ENCODE measurements at regions not wholly inside any gene's neighbourhood (a gene's known extent, or its start where the extent isn't known, plus 50 kb on each side); places are given as distances from the start of the nearest gene placed in this dataset.

DNA sequence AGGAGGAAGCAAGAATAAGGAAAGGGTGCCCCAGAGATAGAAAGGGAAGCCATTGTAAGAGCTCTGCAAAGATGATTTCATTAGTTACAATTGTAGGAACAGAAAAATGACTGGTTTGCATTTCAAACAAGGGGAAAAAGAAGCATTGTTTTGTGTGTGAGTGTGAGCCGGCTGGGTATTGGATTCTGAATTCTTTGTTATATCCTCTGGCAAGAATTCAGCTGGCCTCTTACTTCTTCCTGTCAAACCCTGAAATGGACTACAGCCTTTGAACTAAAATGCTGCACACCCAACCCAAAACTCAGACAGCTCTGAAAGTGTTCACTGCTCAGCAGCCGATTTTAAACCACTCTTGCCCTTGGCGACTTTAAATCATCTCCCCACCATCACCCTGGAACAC is 461.3 kb downstream of the PMP22 start:
- DNase-seq: no peak

DNA sequence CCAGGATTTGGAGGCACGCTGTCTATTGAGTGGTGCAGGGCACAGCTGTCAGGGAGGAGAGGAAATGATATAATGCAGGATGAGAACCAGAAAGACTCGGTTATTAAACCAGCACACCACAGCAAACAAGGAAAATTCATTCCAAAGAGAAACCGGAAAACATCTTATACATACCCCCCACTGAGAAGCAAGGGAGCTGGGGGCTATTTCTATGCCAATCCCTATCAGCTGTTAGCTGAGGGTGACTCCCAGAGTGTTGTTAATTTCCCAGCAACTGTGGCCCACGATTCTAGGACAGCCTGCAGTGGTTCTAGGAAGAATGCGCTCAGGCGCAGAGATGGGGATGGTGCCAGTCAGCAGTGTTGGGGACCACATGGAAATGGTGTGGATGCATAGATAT is 467.3 kb downstream of the PMP22 start:
- no peak for DNase-seq

DNA sequence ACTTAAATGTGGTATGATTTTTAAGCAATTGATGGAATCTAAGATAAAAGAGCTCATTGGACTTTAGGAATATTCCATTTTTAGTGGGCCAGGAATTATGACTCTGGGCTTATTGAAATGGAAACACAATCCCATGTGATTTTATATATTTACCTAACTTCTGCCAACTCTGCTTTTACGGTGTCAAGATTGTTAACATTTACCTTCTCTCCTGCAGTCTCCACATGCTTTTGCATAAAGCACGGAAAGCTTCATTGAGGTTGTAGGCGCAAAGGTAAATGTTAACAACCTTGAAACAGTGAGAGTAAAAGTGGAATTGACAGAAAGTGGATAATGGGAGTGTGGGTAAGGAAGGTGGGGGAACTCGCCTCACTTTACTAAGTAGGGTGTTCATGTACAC is 468.1 kb downstream of the PMP22 start:
- DNase-seq: no peak

DNA sequence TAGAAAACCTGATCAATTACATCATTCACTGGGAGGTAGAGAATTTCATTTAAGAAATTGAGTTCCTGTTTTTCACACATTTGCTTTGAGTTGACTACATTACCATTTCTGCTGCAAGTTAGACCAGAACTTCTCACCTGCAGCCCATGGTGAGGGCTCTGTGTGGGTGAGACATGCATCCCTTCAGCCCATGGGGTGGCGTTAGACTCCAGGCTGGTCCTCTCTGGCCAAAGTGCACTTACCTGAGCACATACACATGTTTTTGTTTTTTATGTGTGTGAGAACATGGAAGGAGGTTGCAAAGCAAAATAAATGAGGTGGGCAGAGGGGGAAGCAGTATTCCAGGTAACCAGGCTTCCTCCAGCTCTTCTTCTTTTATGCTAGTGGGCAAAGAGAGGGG is 470.2 kb downstream of the PMP22 start:
- DNase-seq: no peak

DNA sequence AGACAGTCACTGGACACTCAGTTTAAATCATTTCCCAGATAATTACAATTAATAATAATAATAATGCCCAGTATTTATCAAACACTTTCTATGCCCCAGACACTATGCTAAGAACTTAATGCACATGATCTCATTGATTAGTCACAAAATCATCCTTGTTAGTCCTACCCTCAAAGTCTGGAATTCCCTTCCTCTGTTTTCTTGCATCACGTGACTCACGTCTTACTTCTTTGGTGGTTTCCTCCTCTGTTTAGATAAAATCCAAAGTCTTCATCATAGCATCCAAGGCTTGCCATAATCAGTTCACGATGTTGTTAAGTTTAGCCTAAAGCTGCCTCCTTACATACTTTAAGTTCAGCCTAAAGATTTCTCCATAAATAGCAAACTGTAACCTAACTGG is 471.9 kb downstream of the PMP22 start:
- DNase-seq: no peak

DNA sequence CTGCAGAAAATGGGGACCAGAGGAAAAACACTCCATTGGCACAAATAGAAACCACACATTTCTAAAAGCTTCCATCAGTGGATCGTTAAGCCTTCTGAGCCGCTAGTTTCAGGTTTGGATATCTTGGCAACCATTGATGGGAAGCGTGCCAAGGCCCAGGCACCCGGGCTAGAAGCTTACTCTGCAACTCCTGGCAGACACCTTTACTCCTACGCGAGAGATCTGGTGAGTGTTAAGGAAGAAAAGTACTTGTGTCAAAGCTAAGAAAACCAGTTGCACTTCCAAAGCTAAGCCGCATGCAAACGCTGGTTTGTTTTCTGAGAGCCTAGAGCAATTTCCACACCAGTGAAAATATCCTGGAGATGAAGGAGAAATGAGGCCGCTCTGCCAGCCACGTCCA is 472.4 kb downstream of the PMP22 start:
- DNase-seq: peak; percentile 60

DNA sequence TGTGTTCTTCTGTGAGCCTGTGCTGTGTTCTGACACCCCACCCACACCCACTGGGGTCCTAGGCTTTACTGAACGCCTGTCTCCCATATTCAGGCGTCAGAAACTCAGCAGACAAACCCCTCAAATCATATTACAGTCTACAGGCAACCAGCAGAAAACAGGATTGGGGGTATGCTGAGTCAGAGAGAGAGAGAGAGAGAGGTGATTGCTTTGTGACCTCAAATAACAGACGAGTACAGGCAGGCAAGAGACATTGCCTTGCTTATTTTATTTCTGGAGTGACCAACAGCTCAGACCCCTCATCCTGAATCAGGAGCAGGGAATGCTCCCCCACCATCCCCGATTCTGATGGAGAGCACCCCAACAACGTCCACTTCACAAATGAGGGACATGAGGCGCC is 473.9 kb downstream of the PMP22 start:
- DNase-seq: no peak

DNA sequence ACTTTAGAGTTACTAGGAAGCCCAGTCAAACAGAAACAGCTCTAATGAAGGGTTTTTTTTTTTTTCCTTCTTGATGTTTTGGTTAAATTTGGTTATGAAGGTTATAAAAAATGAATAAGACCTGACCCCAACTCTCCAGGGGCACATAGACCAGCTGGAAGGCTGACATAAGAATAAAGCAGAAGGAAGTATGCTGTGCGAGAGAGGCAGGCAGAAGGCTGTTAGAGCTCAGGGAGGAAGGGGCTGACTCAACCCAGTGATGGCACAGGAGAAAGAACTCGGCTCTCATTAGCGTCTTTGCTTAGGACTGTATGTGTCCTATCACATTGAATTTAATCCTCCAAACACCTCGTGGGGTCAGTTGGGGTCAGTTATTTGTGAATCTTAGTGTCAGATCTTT is 474.6 kb downstream of the PMP22 start:
- DNase-seq: no peak

DNA sequence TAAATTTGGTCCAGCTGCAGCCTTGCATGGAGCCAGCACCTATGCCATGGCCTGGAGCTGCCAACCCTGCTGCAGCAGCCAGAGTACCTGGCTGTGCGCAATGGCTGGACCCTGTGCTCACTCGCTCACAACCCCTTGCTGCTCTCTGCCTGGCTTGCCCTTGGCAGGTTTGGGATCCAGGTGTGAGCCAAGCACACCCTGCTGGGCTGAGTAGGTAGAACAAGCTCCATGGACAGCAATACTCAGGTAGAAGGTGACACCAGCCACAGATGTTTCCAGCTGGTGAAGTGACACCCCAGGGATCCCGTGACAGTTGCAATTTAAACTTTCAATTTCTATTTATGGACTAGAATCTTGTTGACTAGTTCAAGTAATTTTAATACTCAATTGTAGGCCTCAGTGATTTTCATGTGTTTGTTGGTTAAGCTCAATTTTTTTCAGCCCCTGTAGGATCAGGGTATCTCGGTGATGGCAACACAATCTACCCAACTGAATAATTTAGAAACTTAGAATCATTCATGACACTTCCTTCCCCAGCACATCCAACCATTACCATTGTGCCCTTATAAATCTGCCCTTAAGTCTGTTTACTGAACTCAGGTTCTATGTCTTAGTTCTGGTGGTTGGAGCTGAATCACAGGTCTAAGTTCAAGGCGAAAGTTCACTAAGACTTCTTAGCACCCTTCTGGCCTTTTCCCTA is 480.0 kb downstream of the PMP22 start:
- DNase-seq: no peak

DNA sequence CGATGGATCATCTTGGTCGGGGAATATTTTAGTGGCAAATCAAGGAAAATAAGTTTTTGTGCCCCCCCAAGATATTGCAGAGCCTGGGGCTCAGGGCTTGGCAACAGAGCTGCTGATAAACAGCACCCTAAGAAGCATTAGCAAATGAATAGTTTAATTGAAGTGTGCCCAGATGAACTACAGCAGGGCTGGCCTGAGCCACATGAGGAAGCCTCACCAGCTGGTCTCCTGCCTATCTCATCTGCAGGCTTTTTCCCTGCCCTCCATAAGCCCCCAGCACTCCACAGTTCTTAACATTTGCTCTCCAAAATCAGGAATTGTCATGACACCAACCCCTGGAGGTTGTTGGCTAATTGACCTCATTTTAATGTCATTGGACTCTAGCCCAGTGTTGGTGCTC is 480.2 kb downstream of the HS3ST3B1 start:
- no peak for DNase-seq

DNA sequence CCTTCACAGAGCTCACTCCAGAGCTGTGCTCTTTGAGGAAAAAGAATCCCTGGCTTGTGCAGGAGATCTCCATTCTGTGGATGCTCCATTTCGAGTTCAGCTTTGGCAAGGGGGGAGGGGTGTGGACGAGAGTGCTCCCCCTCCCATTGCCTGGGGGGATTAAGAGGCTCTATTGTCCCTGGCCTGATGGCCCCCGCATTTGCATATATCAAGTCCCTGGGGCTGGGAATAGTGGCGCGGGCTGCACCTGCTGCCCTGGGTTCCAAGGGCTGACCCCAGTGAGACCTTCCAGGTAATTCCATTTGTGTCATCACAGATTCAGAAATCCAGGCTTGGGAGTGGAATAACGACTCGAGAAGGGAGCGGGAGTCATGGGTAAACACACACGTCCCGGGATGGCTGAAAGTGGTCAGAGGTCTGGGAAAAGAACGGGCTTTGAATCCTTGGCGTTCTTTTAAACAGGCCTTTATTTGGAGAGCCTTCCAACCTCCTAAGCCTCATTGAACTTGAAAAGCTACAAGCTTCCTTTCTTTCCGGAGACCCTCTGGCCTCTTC is 479.3 kb downstream of the HS3ST3B1 start:
- DNase-seq: no peak

DNA sequence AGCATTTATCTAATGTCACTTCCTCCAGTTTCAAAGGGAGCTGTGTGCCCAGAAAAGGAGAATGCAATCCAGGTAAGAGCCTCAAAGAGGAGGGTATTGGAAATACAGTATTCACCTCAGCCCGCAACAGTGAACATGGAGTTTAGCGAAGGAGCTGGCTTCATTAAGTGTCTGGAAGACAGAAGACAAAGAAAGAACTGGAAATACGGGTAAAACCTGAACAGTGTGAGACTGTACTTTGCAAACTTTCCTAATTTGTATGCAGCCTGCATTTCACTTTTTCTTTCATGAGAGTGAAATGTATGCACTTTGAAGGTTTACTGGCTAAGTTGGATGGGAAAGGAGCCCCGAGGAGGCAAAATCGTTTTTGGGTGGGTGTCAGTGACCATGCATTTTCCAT is 478.4 kb downstream of the HS3ST3B1 start:
- DNase-seq: no peak

DNA sequence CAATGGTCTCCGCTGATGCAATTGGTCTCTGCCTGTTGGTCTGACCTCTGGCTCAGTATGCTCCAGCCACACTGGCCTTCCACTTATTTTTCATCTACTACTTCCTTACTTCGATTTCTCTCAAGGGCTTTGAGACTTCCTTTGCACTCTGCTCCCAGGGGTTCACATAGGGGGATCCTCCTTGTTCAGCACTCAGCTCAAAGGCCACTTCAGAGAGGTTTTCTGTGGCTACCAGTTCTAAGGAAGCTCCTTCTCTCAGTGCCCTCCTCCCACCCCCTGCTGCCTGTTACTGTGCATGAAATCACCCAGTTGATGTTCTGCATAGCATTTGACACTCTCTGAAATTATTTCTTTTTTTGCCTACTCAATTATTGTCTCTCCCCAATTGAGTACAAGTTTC is 476.4 kb downstream of the HS3ST3B1 start:
- no peak for DNase-seq

DNA sequence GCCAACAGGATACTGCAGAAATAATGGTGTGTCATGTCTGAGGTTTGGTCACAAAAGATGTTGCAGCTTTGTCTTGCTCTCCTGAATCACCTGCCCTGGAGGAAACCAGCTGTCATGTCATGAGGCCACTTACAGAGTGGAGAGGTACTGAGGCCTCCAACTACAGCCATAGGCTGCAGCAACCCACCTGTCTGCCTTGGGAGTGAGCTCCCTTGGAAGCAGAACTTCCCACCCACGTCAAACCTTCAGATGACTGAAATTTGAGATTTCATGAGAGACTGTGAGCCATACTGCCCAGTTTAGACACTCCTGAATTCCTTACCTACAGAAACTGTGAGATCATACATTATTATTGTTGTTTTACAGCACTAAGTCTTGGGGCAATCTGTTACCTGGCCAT is 475.9 kb downstream of the HS3ST3B1 start:
- DNase-seq: no peak

DNA sequence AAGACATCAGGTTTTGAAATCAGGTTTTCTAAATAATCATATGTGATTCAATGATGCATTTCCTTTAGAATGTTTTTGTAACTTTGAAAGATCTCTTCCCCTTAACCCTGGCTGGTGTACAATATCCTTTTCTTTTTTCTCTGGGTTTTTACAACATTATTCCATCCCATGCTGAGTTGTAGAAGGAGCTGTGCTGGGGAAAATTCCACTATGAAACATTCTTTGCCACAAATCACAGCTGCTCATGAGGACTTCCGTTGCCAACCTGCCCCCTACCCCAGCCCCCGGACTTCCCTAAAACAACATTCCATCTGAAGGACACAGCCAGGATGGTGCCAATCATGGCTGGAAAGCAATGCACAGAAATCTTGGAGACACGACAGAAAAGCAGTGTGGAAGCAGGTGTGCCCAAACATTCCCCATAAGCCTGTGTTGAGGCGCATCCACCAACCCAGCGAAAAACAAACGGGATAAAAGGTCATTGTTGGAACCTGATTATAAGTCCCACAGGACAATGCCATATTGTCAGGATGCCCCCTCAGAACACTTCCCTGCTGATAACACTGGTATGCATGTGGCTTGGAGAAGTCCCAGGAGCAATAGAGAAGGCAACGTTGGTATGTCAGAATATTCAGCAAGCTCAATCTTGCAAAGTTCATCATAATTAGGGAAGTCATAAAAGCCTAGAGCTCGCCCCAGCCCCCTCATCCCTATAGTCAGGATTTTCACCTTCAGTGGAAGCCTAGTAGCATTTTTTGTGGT is 475.0 kb downstream of the HS3ST3B1 start:
- no peak for DNase-seq

DNA sequence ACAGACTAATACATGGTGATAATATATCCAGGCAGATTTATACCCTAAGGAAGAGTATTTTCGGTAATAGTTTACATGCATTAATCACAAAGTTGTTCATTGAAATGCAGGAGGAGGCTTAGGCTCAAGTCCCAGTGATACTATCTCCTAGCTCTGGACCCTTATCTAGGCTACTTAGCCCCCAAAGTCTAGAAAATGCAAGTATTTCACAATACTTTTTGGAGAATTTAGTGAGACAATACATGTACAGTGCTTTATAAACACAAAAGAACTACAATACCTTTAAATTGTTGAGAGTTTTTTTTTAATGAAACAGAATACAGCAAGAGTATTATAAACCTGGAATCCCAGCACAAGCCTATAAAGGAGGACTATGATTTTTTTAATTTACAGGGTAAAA is 473.9 kb downstream of the HS3ST3B1 start:
- no peak for DNase-seq

DNA sequence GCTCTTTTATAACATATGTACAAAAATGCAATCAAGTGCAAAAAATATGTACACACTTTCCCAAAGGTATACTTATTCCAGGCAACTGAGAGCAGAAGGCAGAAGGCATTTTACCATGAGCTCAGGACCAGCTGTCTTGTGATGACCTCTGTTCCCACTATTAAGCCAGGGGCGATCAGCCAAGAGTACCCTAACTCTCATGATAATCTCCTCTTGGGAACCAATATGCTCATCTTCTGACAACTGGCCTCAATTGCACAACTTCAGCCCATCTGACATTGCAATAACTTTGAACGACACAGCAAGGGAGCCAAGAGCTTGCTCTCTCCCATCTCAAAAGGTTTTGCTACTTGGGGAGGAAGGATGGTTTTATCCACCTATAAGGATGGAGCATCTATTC is 471.9 kb downstream of the HS3ST3B1 start:
- DNase-seq: no peak

DNA sequence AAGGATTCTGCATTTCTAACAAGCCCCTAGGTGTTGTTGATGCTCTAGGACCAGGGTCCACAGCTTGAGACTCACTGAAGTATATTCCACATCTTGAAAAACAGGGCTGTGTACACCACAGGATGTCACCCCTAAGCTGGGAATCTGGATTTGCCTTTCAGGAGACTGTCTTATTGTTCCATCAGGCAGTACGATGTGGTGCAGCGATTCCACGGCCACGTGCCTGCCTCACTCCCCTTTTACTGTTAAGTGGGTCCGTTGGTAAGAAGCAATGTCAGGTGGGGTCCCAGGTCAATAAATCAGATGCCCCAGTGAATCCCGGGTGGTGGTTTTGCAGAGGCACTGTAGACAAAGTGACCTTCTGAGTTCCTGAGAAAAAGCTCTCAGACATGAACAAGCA is 470.7 kb downstream of the HS3ST3B1 start:
- no peak for DNase-seq

DNA sequence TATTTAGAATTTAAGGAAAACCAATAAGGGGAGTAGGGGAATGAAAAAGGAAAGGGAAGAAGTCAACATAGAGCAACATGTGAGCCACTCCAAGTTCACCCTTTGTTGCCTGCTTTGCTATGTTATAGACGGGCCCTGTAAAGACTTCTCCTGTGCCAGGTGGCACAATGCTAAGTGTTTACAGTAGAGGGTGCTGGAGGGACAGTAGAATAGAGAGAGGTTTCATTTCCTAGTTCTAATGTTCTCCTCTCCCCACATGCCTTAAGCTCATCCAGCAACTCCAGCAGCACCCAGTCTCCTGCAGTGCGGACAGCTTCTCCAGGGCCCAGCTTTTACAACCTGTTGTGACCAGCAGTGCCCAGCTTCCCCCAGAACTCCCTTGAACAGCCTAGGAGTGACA is 468.0 kb downstream of the HS3ST3B1 start:
- no peak for DNase-seq

DNA sequence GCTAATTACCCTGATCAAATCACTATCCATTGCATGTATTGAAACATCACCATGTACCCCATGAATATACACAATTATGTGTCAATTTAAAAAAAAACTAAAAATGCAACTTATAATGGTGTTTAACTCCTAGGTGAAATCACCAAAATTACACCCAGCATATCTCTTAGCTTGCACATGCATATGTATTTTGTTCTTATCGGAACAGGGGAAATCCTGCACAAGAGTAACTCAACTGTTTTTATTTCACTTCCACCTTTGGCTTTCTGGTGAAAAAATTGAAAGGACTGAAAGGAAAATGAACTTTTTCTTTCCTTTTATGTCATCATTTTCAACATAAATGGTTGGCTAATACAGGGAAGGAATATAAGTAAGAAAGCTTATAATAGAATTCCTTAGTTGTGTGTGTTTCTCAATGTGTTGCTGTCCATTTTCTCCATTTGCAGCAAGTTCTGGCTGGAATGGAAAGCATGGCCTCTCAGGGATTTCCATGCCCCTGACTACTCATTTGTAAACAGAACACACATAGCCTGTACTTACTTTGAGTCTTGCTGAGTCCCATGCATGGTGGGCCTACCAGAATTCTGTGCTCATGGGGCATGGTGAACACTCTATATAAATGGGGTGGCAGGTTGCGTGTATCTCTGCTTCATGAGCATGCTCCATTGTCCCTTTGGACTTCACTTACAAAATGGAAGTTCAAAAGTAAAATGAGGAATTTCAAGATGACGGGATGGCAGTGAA is 462.0 kb downstream of the HS3ST3B1 start:
- DNase-seq: no peak

DNA sequence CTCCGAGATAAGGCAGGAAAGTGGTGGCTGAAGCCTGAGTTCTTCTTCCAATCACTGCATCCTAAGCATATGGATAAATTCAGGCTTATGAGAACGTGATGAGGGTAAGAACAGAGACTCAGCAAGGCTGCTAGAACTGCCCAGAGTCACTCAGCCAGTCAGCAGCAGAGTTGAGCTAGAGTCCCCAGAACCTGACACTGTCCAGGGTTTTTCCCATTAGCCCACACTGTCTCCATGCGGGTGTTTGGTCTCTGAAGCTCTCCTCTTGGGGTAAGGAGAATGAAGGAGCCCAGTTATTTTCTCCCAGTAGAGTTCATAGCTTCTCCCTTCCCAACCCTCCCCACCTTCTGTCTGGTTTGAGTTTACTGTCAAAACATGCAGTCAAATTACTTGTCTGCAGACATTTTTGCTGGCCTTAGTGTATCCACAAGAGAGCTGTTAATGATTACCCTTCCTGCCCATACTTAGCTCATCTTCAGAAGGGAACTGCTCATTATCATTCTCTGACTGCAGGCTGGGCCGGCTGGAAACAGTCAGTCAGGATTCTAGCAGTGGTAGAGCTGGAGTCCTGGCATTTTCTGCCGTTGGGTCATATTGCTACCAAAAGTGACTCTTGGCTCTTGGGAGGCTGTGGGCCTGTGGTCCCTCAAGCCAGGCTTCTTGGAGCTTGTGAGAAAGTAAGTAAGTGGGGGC is 460.0 kb downstream of the HS3ST3B1 start:
- no peak for DNase-seq

DNA sequence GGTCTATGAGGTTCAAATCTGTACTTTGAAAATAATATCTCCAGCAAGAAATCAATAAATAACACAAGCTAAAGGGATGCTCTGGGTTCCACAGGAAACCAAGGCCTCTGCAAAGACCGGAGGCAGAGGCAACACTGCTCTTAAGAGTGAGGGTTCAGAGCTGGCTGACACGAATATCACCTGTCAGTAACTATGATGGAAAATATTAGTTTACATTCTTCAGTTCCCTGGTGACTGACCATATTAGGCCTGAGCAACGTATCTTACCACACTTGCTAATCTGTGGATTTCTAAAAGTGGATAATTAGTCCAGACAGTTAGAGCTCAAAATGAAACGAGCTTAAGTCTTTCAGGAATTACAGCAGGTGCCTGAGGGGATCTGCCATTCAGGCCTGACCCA is 459.3 kb downstream of the HS3ST3B1 start:
- no peak for DNase-seq

DNA sequence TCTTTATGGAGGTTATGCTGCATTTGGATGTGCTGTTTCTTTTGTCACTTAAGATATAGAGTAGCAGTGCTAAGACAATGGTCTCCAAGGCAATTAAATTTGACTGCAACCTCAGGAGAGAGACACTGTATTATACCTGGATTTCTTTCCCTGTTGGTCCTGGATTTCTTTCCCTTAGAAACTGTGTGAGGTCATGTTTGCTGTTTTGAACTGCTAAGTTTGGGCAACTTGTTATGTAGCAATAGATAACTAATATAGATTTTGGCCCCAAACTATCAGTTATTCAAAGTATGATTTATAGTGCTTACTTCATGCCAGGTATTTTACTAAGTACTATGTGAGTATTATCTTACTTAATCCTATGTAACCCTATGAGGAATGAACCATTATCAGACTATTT is 458.4 kb downstream of the HS3ST3B1 start:
- DNase-seq: no peak
